Skin epidermis (tissue), 12 donors: ENCODE measurements at regions not wholly inside any gene's neighbourhood (a gene's known extent, or its start where the extent isn't known, plus 50 kb on each side); places are given as distances from the start of the nearest gene placed in this dataset.
A peak's percentile ranks its signal among the peaks of the same experiment; 100 is the strongest.
"Not testable (repeated sequence)": the region's sequence is repeated elsewhere in the genome, so short reads cannot be mapped to it uniquely, and the experiment has no call there.

Source experiments
- H3K27ac ChIP-seq, 21 experiments: fragments of 200-600 bp; sonication (generic) in 11 of 21; one replicate each; pipeline ENCODE4 v1.5.0; 2020; ENCODE audit warnings: mild to moderate bottlenecking in 3 of 21, inconsistent platforms in 2 of 21, moderate library complexity in 2 of 21
- H3K4me3 ChIP-seq, 7 experiments: fragments of 200-600 bp; sonication (generic) in 2 of 7; one replicate each; pipeline ENCODE4 v1.5.0; 2020; ENCODE audit warnings: inconsistent platforms in 2 of 7, mild to moderate bottlenecking in 2 of 7, moderate library complexity in 1 of 7

- Histone ChIP-seq H3K4me3 (no peak overlapping the region), H3K27ac (peak overlapping the region in 1 of 21 experiments; percentile 6)
Measured at GRCh38 chr18:58805467-58806187, 59.0 kb upstream of the ZNF532 start.

GRCh38 chr18:58806826-58807714 lies 57.6 kb upstream of the ZNF532 start:
- Histone ChIP-seq H3K4me3 (no peak overlapping the region), H3K27ac (peak overlapping the region in 1 of 21 experiments; percentile 15)

- peak overlapping the region in 1 of 21 experiments; percentile 15 for H3K27ac ChIP-seq
- no peak overlapping the region for H3K4me3 ChIP-seq
Measured at GRCh38 chr18:58807766-58808165, 56.9 kb upstream of the ZNF532 start.

- no peak overlapping the region for H3K4me3 ChIP-seq
- H3K27ac ChIP-seq = no peak overlapping the region
Measured at GRCh38 chr18:58808349-58808748, 56.3 kb upstream of the ZNF532 start.

- not testable (repeated sequence) for H3K4me3 ChIP-seq, H3K27ac ChIP-seq
Measured at GRCh38 chr18:58811859-58812258, 52.8 kb upstream of the ZNF532 start.

- H3K4me3 ChIP-seq = no peak overlapping the region
- H3K27ac ChIP-seq = no peak overlapping the region
Measured at GRCh38 chr18:58813105-58813504, 51.6 kb upstream of the ZNF532 start.

- Histone ChIP-seq H3K27ac (no peak overlapping the region), H3K4me3 (no peak overlapping the region)
Measured at GRCh38 chr18:58813561-58814225, 51.0 kb upstream of the ZNF532 start.

- Histone ChIP-seq H3K4me3 (no peak overlapping the region), H3K27ac (no peak overlapping the region)
Measured at GRCh38 chr18:58814317-58814716, 50.4 kb upstream of the ZNF532 start.
